MM.1S (cell line): ENCODE measurements at regions not wholly inside any gene's neighbourhood (a gene's known extent, or its start where the extent isn't known, plus 50 kb on each side); places are given as distances from the start of the nearest gene placed in this dataset.

ENCODE experiments used
- DNase-seq: peaks from one replicate; pipeline ENCODE4 v3.0.0-alpha.2; 2015
- H2AFZ ChIP-seq: fragments of 300-600 bp; sonication (generic); 2 replicates; pipeline ENCODE4 v1.6.0; 2016; ENCODE audit warnings: antibody characterized with exemption, low read length
- H3F3A ChIP-seq: fragments of 300-600 bp; sonication (generic); 2 replicates; pipeline ENCODE4 v1.6.1; 2016; ENCODE audit warnings: mild to moderate bottlenecking, antibody characterized with exemption, low read length, moderate library complexity, mixed read lengths; ENCODE audit not compliant: insufficient read depth
- H3K27ac ChIP-seq: fragments of 300-600 bp; sonication (generic); 2 replicates; pipeline ENCODE4 v1.5.1; 2016; ENCODE audit warnings: mild to moderate bottlenecking, low read length
- H3K27me3 ChIP-seq: fragments of 300-600 bp; sonication (generic); replicated peaks from 2 replicates; pipeline ENCODE4 v1.6.0; 2016; ENCODE audit warnings: low read length; ENCODE audit not compliant: insufficient read depth
- H3K36me3 ChIP-seq: fragments of 300-600 bp; sonication (generic); replicated peaks from 2 replicates; pipeline ENCODE4 v1.6.1; 2016; ENCODE audit warnings: mild to moderate bottlenecking, low read length, mixed read lengths; ENCODE audit not compliant: insufficient read depth
- H3K4me1 ChIP-seq: fragments of 300-600 bp; sonication (generic); 2 replicates; pipeline ENCODE4 v1.6.1; 2016; ENCODE audit warnings: low read length, mixed read lengths
- H3K4me2 ChIP-seq: fragments of 300-600 bp; sonication (generic); 2 replicates; pipeline ENCODE4 v1.6.0; 2016; ENCODE audit warnings: low read depth, low read length
- H3K4me3 ChIP-seq: fragments of 300-600 bp; sonication (generic); 2 replicates; pipeline ENCODE4 v1.5.1; 2016; ENCODE audit warnings: low read length, mixed read lengths
- H3K79me2 ChIP-seq: fragments of 300-600 bp; sonication (generic); 2 replicates; pipeline ENCODE4 v1.6.1; 2016; ENCODE audit warnings: mixed run types, low read length, mixed read lengths
- H3K9ac ChIP-seq: fragments of 300-600 bp; sonication (generic); 2 replicates; pipeline ENCODE4 v1.6.1; 2016; ENCODE audit warnings: low read length, mixed read lengths
- H3K9me2 ChIP-seq: fragments of 300-600 bp; sonication (generic); replicated peaks from 2 replicates; pipeline ENCODE4 v1.6.1; 2016; ENCODE audit warnings: mild to moderate bottlenecking, low read length, mixed read lengths; ENCODE audit not compliant: insufficient read depth
- H3K9me3 ChIP-seq: fragments of 300-600 bp; sonication (generic); replicated peaks from 2 replicates; pipeline ENCODE4 v1.6.1; 2016; ENCODE audit warnings: mild to moderate bottlenecking, low read length, mixed read lengths; ENCODE audit not compliant: insufficient read depth
- H4K20me1 ChIP-seq: fragments of 300-600 bp; sonication (generic); 2 replicates; pipeline ENCODE4 v1.6.1; 2016; ENCODE audit warnings: mild to moderate bottlenecking, low read length, moderate library complexity, mixed read lengths; ENCODE audit not compliant: insufficient read depth
- CTCF ChIP-seq: fragments of 300-600 bp; sonication (generic); IDR thresholded peaks from 2 replicates; pipeline ENCODE4 v1.5.1; 2016; ENCODE audit warnings: antibody characterized with exemption, low read length, mixed read lengths
- EZH2 ChIP-seq: fragments of 300-600 bp; sonication (generic); optimal IDR thresholded peaks from 2 replicates; pipeline ENCODE3; 2017; ENCODE audit warnings: low read depth, mild to moderate bottlenecking, antibody characterized with exemption, low read length, mixed read lengths
- EZH2phosphoT487 ChIP-seq: fragments of 300-600 bp; sonication (generic); IDR thresholded peaks from 2 replicates; pipeline ENCODE4 v1.6.1; 2018; ENCODE audit warnings: antibody characterized with exemption, low read length

DNA sequence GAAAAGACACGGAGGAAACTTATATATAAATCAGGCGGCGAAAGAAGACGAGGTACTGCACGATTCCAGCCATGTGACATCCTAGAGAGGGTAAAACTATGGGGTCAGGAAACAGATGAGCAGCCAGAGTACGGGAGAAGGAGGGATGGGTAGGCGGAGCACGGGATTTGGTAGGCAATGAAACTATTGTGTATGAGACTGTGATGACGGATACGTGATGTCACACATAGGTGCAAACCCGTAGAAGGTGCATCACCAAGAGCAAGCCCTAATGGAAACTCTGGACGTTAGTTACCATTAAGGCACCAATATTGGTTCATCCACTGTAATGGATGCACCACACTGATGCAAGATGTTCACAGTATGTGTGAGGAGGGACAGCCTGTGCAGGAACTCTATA lies 93.8 kb upstream of the MGMT start:
- no peaks in the 10 kb centered on the region for H3K27me3 ChIP-seq

DNA sequence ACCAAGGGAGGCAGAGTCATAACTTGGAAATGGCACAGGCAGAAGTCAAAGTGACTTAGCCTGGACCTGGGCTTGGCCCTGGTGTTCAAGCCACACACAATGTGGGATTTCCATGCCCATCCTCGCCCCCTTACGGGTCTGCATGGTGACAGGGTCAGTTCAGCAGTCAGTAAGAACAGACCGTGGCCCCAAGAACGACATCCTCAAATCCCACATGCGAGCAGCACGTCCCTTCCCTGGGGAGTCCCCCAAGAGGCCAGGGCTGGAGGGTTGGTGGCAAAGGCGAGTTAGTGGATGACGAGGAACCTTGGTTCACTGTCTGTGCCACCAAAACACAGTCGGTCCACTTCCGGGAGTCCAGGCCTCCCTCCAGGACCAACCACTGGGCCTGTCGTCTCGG lies 93.3 kb upstream of the MGMT start:
- no peaks in the 10 kb centered on the region for H3F3A ChIP-seq
- H3K9me2 ChIP-seq = no peaks in the 10 kb centered on the region
- no peak overlapping the region for H3K4me2 ChIP-seq
- no peak overlapping the region for H3K27ac ChIP-seq
- no peak overlapping the region for H3K4me3 ChIP-seq
- H4K20me1 ChIP-seq = no peaks in the 10 kb centered on the region
- H3K79me2 ChIP-seq = no peaks in the 10 kb centered on the region
- H3K36me3 ChIP-seq = no peaks in the 10 kb centered on the region
- TF ChIP-seq EZH2phosphoT487 = no peak
- no peak for TF ChIP-seq EZH2
- TF ChIP-seq CTCF = no peak
- no peaks in the 10 kb centered on the region for H3K4me1 ChIP-seq
- no peak overlapping the region for H3K9ac ChIP-seq
- H3K27me3 ChIP-seq = no peaks in the 10 kb centered on the region
- no peak overlapping the region for H2AFZ ChIP-seq
- H3K9me3 ChIP-seq = no peaks in the 10 kb centered on the region
- no peak for DNase-seq

More for the DNA sequence above, 93.8 kb upstream of the MGMT start:
- Histone ChIP-seq H3F3A (no peaks in the 10 kb centered on the region), H4K20me1 (no peaks in the 10 kb centered on the region), H3K4me1 (no peaks in the 10 kb centered on the region), H3K9ac (no peak overlapping the region), H3K9me3 (no peaks in the 10 kb centered on the region), H3K36me3 (no peaks in the 10 kb centered on the region), H3K9me2 (no peaks in the 10 kb centered on the region), H2AFZ (no peak overlapping the region), H3K4me2 (no peak overlapping the region), H3K4me3 (no peak overlapping the region), H3K79me2 (no peaks in the 10 kb centered on the region), H3K27ac (no peak overlapping the region)
- no peak for TF ChIP-seq CTCF
- TF ChIP-seq EZH2phosphoT487 = no peak
- no peak for TF ChIP-seq EZH2
- no peak for DNase-seq

DNA sequence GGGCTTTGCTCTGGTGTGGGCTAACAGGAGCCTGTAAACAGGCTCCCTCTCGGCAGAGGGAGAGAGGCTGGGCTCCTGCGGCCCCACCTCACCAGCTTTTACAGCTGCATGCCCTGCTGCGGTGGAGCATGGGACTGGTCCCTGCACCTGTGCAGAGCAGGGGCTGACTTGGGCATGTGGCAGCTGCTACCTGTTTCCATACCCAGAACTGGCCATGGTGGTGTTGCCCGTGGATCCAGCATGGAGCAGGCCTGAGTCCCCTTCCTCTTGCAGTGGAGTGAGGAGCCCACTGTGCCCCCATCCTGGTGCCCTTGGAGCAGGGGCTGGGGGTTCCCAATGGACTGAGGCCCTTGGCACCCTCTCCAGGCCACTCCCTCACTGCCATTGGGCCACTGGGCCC lies 91.9 kb upstream of the MGMT start:
- Histone ChIP-seq H3K4me1 (no peaks in the 10 kb centered on the region), H3K9me3 (no peaks in the 10 kb centered on the region), H3K4me2 (no peak overlapping the region), H3F3A (no peaks in the 10 kb centered on the region), H3K27me3 (no peaks in the 10 kb centered on the region), H2AFZ (no peak overlapping the region), H3K36me3 (no peaks in the 10 kb centered on the region), H3K79me2 (no peaks in the 10 kb centered on the region), H3K4me3 (no peak overlapping the region), H4K20me1 (no peaks in the 10 kb centered on the region), H3K9me2 (no peaks in the 10 kb centered on the region), H3K27ac (no peak overlapping the region), H3K9ac (no peak overlapping the region)
- no peak for DNase-seq
- TF ChIP-seq CTCF (no peak), EZH2 (no peak), EZH2phosphoT487 (no peak)
